Neural cell (in vitro differentiated cells): ENCODE measurements at regions not wholly inside any gene's neighbourhood (a gene's known extent, or its start where the extent isn't known, plus 50 kb on each side); places are given as distances from the start of the nearest gene placed in this dataset.

ENCODE experiments used
- H2AFZ ChIP-seq: fragments of 200-600, 300-800 bp; sonication (generic), shearing (Covaris generic); 2 replicates; pipeline ENCODE4 v1.6.0; 2014; ENCODE audit warnings: low read depth, mild to moderate bottlenecking, antibody characterized with exemption, low read length, moderate library complexity
- H3F3A ChIP-seq: fragments of 200-600 bp; shearing (Covaris generic); 2 replicates; pipeline ENCODE4 v1.6.1; 2016; ENCODE audit warnings: mild to moderate bottlenecking, moderate library complexity, mixed read lengths, antibody characterized with exemption, low read length; ENCODE audit not compliant: insufficient read depth, poor library complexity, severe bottlenecking
- H3K27ac ChIP-seq: fragments of 200-600, 300-800 bp; sonication (generic), shearing (Covaris generic); 2 replicates; pipeline ENCODE4 v1.5.1; 2014; ENCODE audit warnings: mild to moderate bottlenecking, low read length, moderate library complexity
- H3K27me3 ChIP-seq: fragments of 300-800, 200-600 bp; sonication (generic), shearing (Covaris generic); 2 replicates; pipeline ENCODE4 v1.6.0; 2014; ENCODE audit warnings: mild to moderate bottlenecking, low read depth, low read length, moderate library complexity; ENCODE audit not compliant: insufficient read depth
- H3K36me3 ChIP-seq: fragments of 300-800, 200-600 bp; sonication (generic), shearing (Covaris generic); 2 replicates; pipeline ENCODE4 v1.5.1; 2014; ENCODE audit warnings: mild to moderate bottlenecking, antibody characterized with exemption, low read length, moderate library complexity; ENCODE audit not compliant: insufficient read depth
- H3K4me2 ChIP-seq: fragments of 300-800, 200-600 bp; sonication (generic), shearing (Covaris generic); 2 replicates; pipeline ENCODE4 v1.6.0; 2014; ENCODE audit warnings: mild to moderate bottlenecking, low read length
- H3K4me3 ChIP-seq: fragments of 300-800, 200-600 bp; sonication (generic), shearing (Covaris generic); 2 replicates; pipeline ENCODE4 v1.5.1; 2014; ENCODE audit warnings: mild to moderate bottlenecking, low read length, moderate library complexity
- H3K79me2 ChIP-seq: fragments of 200-600 bp; shearing (Covaris generic); replicated peaks from 2 replicates; pipeline ENCODE4 v1.6.0; 2014; ENCODE audit warnings: mild to moderate bottlenecking, low read length, moderate library complexity; ENCODE audit not compliant: insufficient read depth
- H3K9ac ChIP-seq: fragments of 300-800, 200-600 bp; sonication (generic), shearing (Covaris generic); 2 replicates; pipeline ENCODE4 v1.6.1; 2016; ENCODE audit warnings: mild to moderate bottlenecking, low read length, mixed read lengths
- H3K9me2 ChIP-seq: fragments of 200-600 bp; shearing (Covaris generic); 2 replicates; pipeline ENCODE4 v1.6.1; 2016; ENCODE audit warnings: mild to moderate bottlenecking, low read length, mixed read lengths; ENCODE audit not compliant: insufficient read depth
- H3K9me3 ChIP-seq: fragments of 200-600, 300-800 bp; sonication (generic), shearing (Covaris generic); 2 replicates; pipeline ENCODE4 v1.6.1; 2016; ENCODE audit warnings: mild to moderate bottlenecking, mixed run types, low read length, moderate library complexity, mixed read lengths
- H4K20me1 ChIP-seq: fragments of 200-600 bp; shearing (Covaris generic); 2 replicates; pipeline ENCODE4 v1.6.1; 2016; ENCODE audit warnings: mild to moderate bottlenecking, mixed run types; ENCODE audit not compliant: insufficient read depth
- CTCF ChIP-seq: fragments of 450-650 bp; IDR thresholded peaks from 2 replicates; pipeline ENCODE4 v1.5.1; 2014; ENCODE audit warnings: antibody characterized with exemption, mild to moderate bottlenecking, moderate library complexity; ENCODE audit not compliant: poor library complexity, severe bottlenecking
- EP300 ChIP-seq: fragments of 450-650 bp; conservative IDR thresholded peaks from 2 replicates; pipeline ENCODE4 v1.6.1; 2014; ENCODE audit warnings: antibody characterized with exemption, mild to moderate bottlenecking, moderate library complexity; ENCODE audit not compliant: poor library complexity, severe bottlenecking
- EZH2 ChIP-seq: fragments of 200-600, 300-800 bp; shearing (Covaris generic), sonication (generic); IDR thresholded peaks from 2 replicates; pipeline ENCODE4 v1.6.1; 2014; ENCODE audit warnings: antibody characterized with exemption, low read length, borderline replicate concordance, mild to moderate bottlenecking; ENCODE audit not compliant: insufficient read depth, poor library complexity, severe bottlenecking
- MXI1 ChIP-seq: fragments of 450-650 bp; conservative IDR thresholded peaks from 2 replicates; pipeline ENCODE4 v1.6.1; 2014; ENCODE audit warnings: antibody characterized with exemption, mild to moderate bottlenecking; ENCODE audit not compliant: poor library complexity, severe bottlenecking
- POLR2AphosphoS5 ChIP-seq: IDR thresholded peaks from 2 replicates; pipeline ENCODE4 v1.6.1; 2012
- RAD21 ChIP-seq: fragments of 450-650 bp; conservative IDR thresholded peaks from 2 replicates; pipeline ENCODE4 v1.6.1; 2014; ENCODE audit warnings: antibody characterized with exemption, mild to moderate bottlenecking, moderate library complexity
- REST ChIP-seq: IDR thresholded peaks from 2 replicates; pipeline ENCODE4 v1.6.1; 2012; ENCODE audit warnings: borderline replicate concordance
- SMC3 ChIP-seq: fragments of 450-650 bp; conservative IDR thresholded peaks from 2 replicates; pipeline ENCODE4 v1.6.1; 2014; ENCODE audit warnings: antibody characterized with exemption, mild to moderate bottlenecking, moderate library complexity; ENCODE audit not compliant: poor library complexity
- TAF1 ChIP-seq: IDR thresholded peaks from 2 replicates; pipeline ENCODE4 v1.6.1; 2012; ENCODE audit warnings: low read depth

- peaks cover 31% of the 10 kb centered on the region for H3K27me3 ChIP-seq
- H3K36me3 ChIP-seq, result no peaks in the 10 kb centered on the region
- H3K4me2 ChIP-seq, result no peak overlapping the region
- no peaks in the 10 kb centered on the region for H3K79me2 ChIP-seq
- no peak for TF ChIP-seq REST
- no peak for TF ChIP-seq EP300
- TF ChIP-seq RAD21, result no peak
- H3K27ac ChIP-seq, result no peak overlapping the region
- H2AFZ ChIP-seq, result no peak overlapping the region
- H3K9me3 ChIP-seq, result no peaks in the 10 kb centered on the region
- no peaks in the 10 kb centered on the region for H4K20me1 ChIP-seq
- no peak overlapping the region for H3K9ac ChIP-seq
- no peaks in the 10 kb centered on the region for H3F3A ChIP-seq
- no peak overlapping the region for H3K4me3 ChIP-seq
- H3K9me2 ChIP-seq, result no peaks in the 10 kb centered on the region
These were observed 248.4 kb upstream of the CCDC196 start for GRCh38 chr14:66237741-66238140.

GRCh38 chr14:66238969-66239368 is 247.2 kb upstream of the CCDC196 start:
- H3K4me3 ChIP-seq, result no peak overlapping the region
- no peaks in the 10 kb centered on the region for H3K9me2 ChIP-seq
- H3K79me2 ChIP-seq, result no peaks in the 10 kb centered on the region
- TF ChIP-seq EZH2, result no peak
- no peak for TF ChIP-seq SMC3
- TF ChIP-seq CTCF, result no peak
- no peak for TF ChIP-seq POLR2AphosphoS5
- no peak for TF ChIP-seq RAD21
- no peak for TF ChIP-seq EP300
- no peak for TF ChIP-seq MXI1
- TF ChIP-seq REST, result no peak
- TF ChIP-seq TAF1, result no peak
- no peaks in the 10 kb centered on the region for H4K20me1 ChIP-seq
- H2AFZ ChIP-seq, result no peak overlapping the region
- no peak overlapping the region for H3K27ac ChIP-seq
- H3K27me3 ChIP-seq, result peaks cover 31% of the 10 kb centered on the region
- H3K36me3 ChIP-seq, result no peaks in the 10 kb centered on the region
- no peaks in the 10 kb centered on the region for H3K9me3 ChIP-seq
- H3K9ac ChIP-seq, result no peak overlapping the region
- no peak overlapping the region for H3K4me2 ChIP-seq
- H3F3A ChIP-seq, result no peaks in the 10 kb centered on the region
